ENCODE measurements at regions not wholly inside any gene's neighbourhood (a gene's known extent, or its start where the extent isn't known, plus 50 kb on each side); places are given as distances from the start of the nearest gene placed in this dataset.

DNA sequence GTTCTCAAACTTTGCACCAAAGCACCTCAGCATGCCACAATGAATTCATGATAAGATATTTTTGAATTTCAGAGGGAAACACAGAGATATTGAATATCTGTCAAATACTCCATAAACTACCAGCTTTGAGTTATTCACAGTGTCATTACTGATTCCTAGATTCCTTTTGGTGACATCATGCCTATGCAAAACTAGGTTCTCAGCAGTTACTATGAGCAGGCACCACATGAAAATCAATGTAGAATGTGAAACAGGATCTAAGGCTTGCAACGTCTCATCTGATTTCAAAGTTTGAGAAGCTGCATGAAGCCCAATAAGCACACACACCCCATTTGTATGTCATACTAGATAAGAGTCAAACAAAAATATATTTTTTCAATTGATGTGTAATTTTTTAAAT, 426.5 kb downstream of the NR2F1-AS1 start:
- H3K4me1 ChIP-seq = no peaks in the 10 kb centered on the region

DNA sequence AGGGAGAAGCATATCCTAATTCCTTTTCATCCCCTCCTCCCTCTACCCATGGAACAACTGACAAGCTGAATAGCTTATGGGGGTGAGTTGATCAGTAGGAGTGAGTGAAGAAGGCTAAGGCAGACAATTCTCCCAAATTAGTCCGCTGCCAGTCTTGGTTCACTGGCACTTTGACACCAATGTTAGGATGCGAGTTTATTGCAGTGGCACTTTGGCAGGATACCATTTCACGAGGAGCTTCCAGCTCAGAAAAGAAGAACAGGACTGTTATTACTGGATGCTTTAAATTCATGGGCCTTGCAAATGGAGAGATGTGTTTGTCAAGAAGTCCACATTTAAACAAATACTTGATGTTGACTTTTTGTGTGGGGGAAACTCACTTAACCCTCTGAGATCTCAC, 427.6 kb downstream of the NR2F1-AS1 start:
- WGBS, 2 donors (ENCODE audit: low coverage in 1 of 2) = 20 to 76% methylated on average over 1 to 3 of the region's 3 CpGs
- no peak overlapping the region for H3K4me3 ChIP-seq

More for the DNA sequence above, 426.5 kb downstream of the NR2F1-AS1 start:
- 71 to 82% methylated on average over 1 of the region's 1 CpG for WGBS, 2 donors (ENCODE audit: low coverage in 1 of 2)
- intact Hi-C loops (cut with DNase I; ENCODE audit: low total_unique reads) (no loop called here), in situ Hi-C loops (cut with MboI; ENCODE audit: low pct_ligation_motif_present in 1 of 4, low pct_unique_long_range_greater_than_20kb in 1 of 4, low sequenced_read_pairs in 3 of 4) (no loop called here)
- no peaks in the 10 kb centered on the region for H3K27me3 ChIP-seq
- no peak for DNase-seq
- H3K27ac ChIP-seq = no peak overlapping the region
- H3K36me3 ChIP-seq = no peaks in the 10 kb centered on the region
- H3K9me3 ChIP-seq = no peaks in the 10 kb centered on the region
- no peak overlapping the region for H3K4me3 ChIP-seq
- TF ChIP-seq POLR2A (IDR thresholded peaks at IDR 0.05) (no peak), POLR2AphosphoS5 (IDR thresholded peaks at IDR 0.05) (no peak), EP300 (IDR thresholded peaks at IDR 0.05; ENCODE audit: low read depth) (no peak)
- TF ChIP-seq, protein P1, sequence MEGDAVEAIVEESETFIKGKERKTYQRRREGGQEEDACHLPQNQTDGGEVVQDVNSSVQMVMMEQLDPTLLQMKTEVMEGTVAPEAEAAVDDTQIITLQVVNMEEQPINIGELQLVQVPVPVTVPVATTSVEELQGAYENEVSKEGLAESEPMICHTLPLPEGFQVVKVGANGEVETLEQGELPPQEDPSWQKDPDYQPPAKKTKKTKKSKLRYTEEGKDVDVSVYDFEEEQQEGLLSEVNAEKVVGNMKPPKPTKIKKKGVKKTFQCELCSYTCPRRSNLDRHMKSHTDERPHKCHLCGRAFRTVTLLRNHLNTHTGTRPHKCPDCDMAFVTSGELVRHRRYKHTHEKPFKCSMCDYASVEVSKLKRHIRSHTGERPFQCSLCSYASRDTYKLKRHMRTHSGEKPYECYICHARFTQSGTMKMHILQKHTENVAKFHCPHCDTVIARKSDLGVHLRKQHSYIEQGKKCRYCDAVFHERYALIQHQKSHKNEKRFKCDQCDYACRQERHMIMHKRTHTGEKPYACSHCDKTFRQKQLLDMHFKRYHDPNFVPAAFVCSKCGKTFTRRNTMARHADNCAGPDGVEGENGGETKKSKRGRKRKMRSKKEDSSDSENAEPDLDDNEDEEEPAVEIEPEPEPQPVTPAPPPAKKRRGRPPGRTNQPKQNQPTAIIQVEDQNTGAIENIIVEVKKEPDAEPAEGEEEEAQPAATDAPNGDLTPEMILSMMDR (IDR thresholded peaks at IDR 0.05) = no peak

DNA sequence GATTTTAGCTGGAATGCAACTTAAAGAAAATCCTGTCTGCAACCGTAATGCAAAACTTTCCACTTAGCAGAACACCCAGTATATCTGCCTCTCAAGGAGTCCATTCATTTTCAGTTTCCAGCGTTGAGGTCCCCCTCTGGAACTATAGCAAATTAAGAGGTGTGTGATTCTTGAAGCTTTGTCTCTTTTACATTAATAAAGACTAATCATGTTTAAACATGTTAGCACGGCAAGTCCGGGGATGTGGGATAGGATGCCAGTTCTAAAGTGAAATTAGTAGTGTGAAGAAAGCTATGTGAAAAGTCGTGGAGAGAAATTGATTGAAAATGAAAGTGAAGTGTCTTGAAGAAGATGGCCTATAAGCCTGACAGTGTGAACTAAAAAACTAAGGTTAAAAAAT, 429.1 kb downstream of the NR2F1-AS1 start:
- TF ChIP-seq, protein P1 (IDR thresholded peaks at IDR 0.05) = no peak
- TF ChIP-seq EP300 (IDR thresholded peaks at IDR 0.05; ENCODE audit: low read depth) = no peak
- no peak for TF ChIP-seq POLR2AphosphoS5 (IDR thresholded peaks at IDR 0.05)
- no peak for TF ChIP-seq POLR2A (IDR thresholded peaks at IDR 0.05)
- intact Hi-C loops (cut with DNase I; ENCODE audit: low total_unique reads) = no loop called here
- DNase-seq = no peak
- H3K27me3 ChIP-seq = no peaks in the 10 kb centered on the region
- no peaks in the 10 kb centered on the region for H3K36me3 ChIP-seq
- no peaks in the 10 kb centered on the region for H3K4me1 ChIP-seq
- H3K27ac ChIP-seq = no peak overlapping the region
- H3K4me3 ChIP-seq = no peak overlapping the region
- 77 to 97% methylated on average over 5 of the region's 5 CpGs for whole genome bisulfite sequencing, 2 donors (ENCODE audit: low coverage in 1 of 2)
- H3K9me3 ChIP-seq = no peaks in the 10 kb centered on the region
- in situ Hi-C loops (cut with MboI; ENCODE audit: low pct_ligation_motif_present in 1 of 4, low pct_unique_long_range_greater_than_20kb in 1 of 4, low sequenced_read_pairs in 3 of 4) = no loop called here

More for the DNA sequence above, 427.6 kb downstream of the NR2F1-AS1 start:
- intact Hi-C loops (cut with DNase I; ENCODE audit: low total_unique reads) (no loop called here), in situ Hi-C loops (cut with MboI; ENCODE audit: low pct_ligation_motif_present in 1 of 4, low pct_unique_long_range_greater_than_20kb in 1 of 4, low sequenced_read_pairs in 3 of 4) (no loop called here)
- Histone ChIP-seq H3K9me3 (no peaks in the 10 kb centered on the region), H3K36me3 (no peaks in the 10 kb centered on the region), H3K27ac (no peak overlapping the region), H3K27me3 (no peaks in the 10 kb centered on the region), H3K4me1 (no peaks in the 10 kb centered on the region)
- DNase-seq = no peak
- TF ChIP-seq, protein P1 (IDR thresholded peaks at IDR 0.05) = no peak
- TF ChIP-seq POLR2A (IDR thresholded peaks at IDR 0.05) = no peak
- no peak for TF ChIP-seq POLR2AphosphoS5 (IDR thresholded peaks at IDR 0.05)
- TF ChIP-seq EP300 (IDR thresholded peaks at IDR 0.05; ENCODE audit: low read depth) = no peak

DNA sequence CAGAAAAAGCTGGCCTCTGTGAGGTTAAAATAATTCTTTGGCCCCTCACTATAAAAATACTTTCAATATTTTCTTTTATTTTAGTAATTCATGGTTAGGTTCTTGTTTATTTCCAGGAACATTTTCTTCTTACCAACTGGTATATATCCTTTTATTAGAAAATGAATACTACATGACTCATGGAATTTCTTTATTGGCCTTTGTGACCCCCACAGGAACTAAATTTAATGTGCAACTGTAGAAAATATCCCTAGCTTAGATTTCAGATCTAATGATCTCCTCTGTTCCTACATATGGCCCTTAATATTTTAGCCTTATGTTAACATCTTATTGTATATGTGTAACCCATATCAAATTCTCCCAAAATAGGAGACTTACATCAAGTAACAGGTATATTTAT, 429.9 kb downstream of the NR2F1-AS1 start:
- DNase-seq = no peak
- TF ChIP-seq EP300 (IDR thresholded peaks at IDR 0.05; ENCODE audit: low read depth) = no peak
- TF ChIP-seq POLR2A (IDR thresholded peaks at IDR 0.05) = no peak
- TF ChIP-seq, protein P1 (IDR thresholded peaks at IDR 0.05) = no peak
- no peak for TF ChIP-seq POLR2AphosphoS5 (IDR thresholded peaks at IDR 0.05)
- no peaks in the 10 kb centered on the region for H3K4me1 ChIP-seq
- in situ Hi-C loops (cut with MboI; ENCODE audit: low pct_ligation_motif_present in 1 of 4, low pct_unique_long_range_greater_than_20kb in 1 of 4, low sequenced_read_pairs in 3 of 4) (no loop called here), intact Hi-C loops (cut with DNase I; ENCODE audit: low total_unique reads) (no loop called here)
- H3K27ac ChIP-seq = no peak overlapping the region
- no peaks in the 10 kb centered on the region for H3K27me3 ChIP-seq
- no peaks in the 10 kb centered on the region for H3K9me3 ChIP-seq
- H3K4me3 ChIP-seq = no peak overlapping the region
- H3K36me3 ChIP-seq = no peaks in the 10 kb centered on the region
